ENCODE measurements at regions not wholly inside any gene's neighbourhood (a gene's known extent, or its start where the extent isn't known, plus 50 kb on each side); places are given as distances from the start of the nearest gene placed in this dataset.
"Not testable (repeated sequence)": the region's sequence is repeated elsewhere in the genome, so short reads cannot be mapped to it uniquely, and the experiment has no call there.

- intact Hi-C loops (cut with DNase I) = no loop called here
- DNase-seq (no peak), ATAC-seq (no peak)
Observed at GRCh38 chr19:30276011-30276882, 95.9 kb upstream of the ZNF536 start.

GRCh38 chr19:30276883-30277280 lies 95.3 kb upstream of the ZNF536 start:
- no peak for DNase-seq
- intact Hi-C loops (cut with DNase I) = no loop called here
- no peak for ATAC-seq

GRCh38 chr19:30277941-30278881 lies 94.0 kb upstream of the ZNF536 start:
- ATAC-seq (no peak), DNase-seq (no peak)
- intact Hi-C loops (cut with DNase I) = no loop called here

GRCh38 chr19:30278882-30279254 lies 93.3 kb upstream of the ZNF536 start:
- intact Hi-C loops (cut with DNase I) = no loop called here
- ATAC-seq = no peak
- DNase-seq = no peak

GRCh38 chr19:30280018-30280417 lies 92.2 kb upstream of the ZNF536 start:
- DNase-seq = no peak
- no peak for ATAC-seq
- intact Hi-C loops (cut with DNase I) = no loop called here

- DNase-seq (no peak), ATAC-seq (no peak)
- intact Hi-C loops (cut with DNase I) = no loop called here
Observed at GRCh38 chr19:30281906-30282305, 90.3 kb upstream of the ZNF536 start.

GRCh38 chr19:30283556-30283955 lies 88.6 kb upstream of the ZNF536 start:
- ATAC-seq (no peak), DNase-seq (no peak)
- intact Hi-C loops (cut with DNase I) = no loop called here

GRCh38 chr19:30284209-30284608 lies 88.0 kb upstream of the ZNF536 start:
- intact Hi-C loops (cut with DNase I) = no loop called here
- DNase-seq = no peak
- no peak for ATAC-seq

- intact Hi-C loops (cut with DNase I) = no loop called here
- DNase-seq (no peak), ATAC-seq (no peak)
Observed at GRCh38 chr19:30284885-30285284, 87.3 kb upstream of the ZNF536 start.

- no peak for DNase-seq
- intact Hi-C loops (cut with DNase I) = no loop called here
- ATAC-seq = no peak
Observed at GRCh38 chr19:30286378-30286777, 85.8 kb upstream of the ZNF536 start.

GRCh38 chr19:30287259-30287658 lies 84.9 kb upstream of the ZNF536 start:
- intact Hi-C loops (cut with DNase I) = no loop called here
- ATAC-seq = no peak
- DNase-seq = no peak

GRCh38 chr19:30287973-30288372 lies 84.2 kb upstream of the ZNF536 start:
- no peak for DNase-seq
- intact Hi-C loops (cut with DNase I) = no loop called here
- no peak for ATAC-seq

- intact Hi-C loops (cut with DNase I) = no loop called here
- no peak for DNase-seq
- ATAC-seq = no peak
Observed at GRCh38 chr19:30288911-30289310, 83.3 kb upstream of the ZNF536 start.

- DNase-seq = no peak
- intact Hi-C loops (cut with DNase I) = no loop called here
- ATAC-seq = no peak
Observed at GRCh38 chr19:30289336-30289735, 82.8 kb upstream of the ZNF536 start.

GRCh38 chr19:30290805-30291204 lies 81.4 kb upstream of the ZNF536 start:
- intact Hi-C loops (cut with DNase I); DNase-seq; ATAC-seq: not testable (repeated sequence)

- DNase-seq (no peak), ATAC-seq (no peak)
- intact Hi-C loops (cut with DNase I) = no loop called here
Observed at GRCh38 chr19:30293051-30293785, 79.0 kb upstream of the ZNF536 start.

GRCh38 chr19:30297969-30298368 lies 74.2 kb upstream of the ZNF536 start:
- DNase-seq (no peak), ATAC-seq (no peak)
- intact Hi-C loops (cut with DNase I) = no loop called here

GRCh38 chr19:30303131-30303654 lies 69.0 kb upstream of the ZNF536 start:
- intact Hi-C loops (cut with DNase I) = no loop called here
- DNase-seq = no peak
- no peak for ATAC-seq

- intact Hi-C loops (cut with DNase I) = no loop called here
- ATAC-seq (no peak), DNase-seq (no peak)
Observed at GRCh38 chr19:30304540-30304939, 67.6 kb upstream of the ZNF536 start.
